ENCODE measurements at regions not wholly inside any gene's neighbourhood (a gene's known extent, or its start where the extent isn't known, plus 50 kb on each side); places are given as distances from the start of the nearest gene placed in this dataset.

- no peak for DNase-seq
Measured at GRCh38 chr22:48874956-48875355, 952.7 kb downstream of the BRD1 start.

GRCh38 chr22:48873191-48873520, 954.5 kb downstream of the BRD1 start:
- no peak for DNase-seq

GRCh38 chr22:48872271-48873190, 955.1 kb downstream of the BRD1 start:
- no peak for DNase-seq

- DNase-seq, result no peak
Measured at GRCh38 chr22:48871176-48871840, 956.4 kb downstream of the BRD1 start.

- DNase-seq, result no peak
Measured at GRCh38 chr22:48870436-48870835, 957.2 kb downstream of the BRD1 start.

- DNase-seq, result no peak
Measured at GRCh38 chr22:48869788-48870187, 957.9 kb downstream of the BRD1 start.

GRCh38 chr22:48869161-48869560, 958.5 kb downstream of the BRD1 start:
- no peak for DNase-seq

GRCh38 chr22:48868554-48868953, 959.1 kb downstream of the BRD1 start:
- DNase-seq, result no peak

- DNase-seq, result no peak
Measured at GRCh38 chr22:48867891-48868290, 959.8 kb downstream of the BRD1 start.

GRCh38 chr22:48866906-48867681, 960.6 kb downstream of the BRD1 start:
- DNase-seq, result no peak

- no peak for DNase-seq
Measured at GRCh38 chr22:48864748-48865147, 962.9 kb downstream of the BRD1 start.

GRCh38 chr22:48863965-48864528, 963.6 kb downstream of the BRD1 start:
- no peak for DNase-seq

- no peak for DNase-seq
Measured at GRCh38 chr22:48860557-48860956, 967.1 kb downstream of the BRD1 start.

- DNase-seq, result no peak
Measured at GRCh38 chr22:48858856-48859255, 968.8 kb downstream of the BRD1 start.

- no peak for DNase-seq
Measured at GRCh38 chr22:48858121-48858520, 969.6 kb downstream of the BRD1 start.

- no peak for DNase-seq
Measured at GRCh38 chr22:48857202-48857805, 970.4 kb downstream of the BRD1 start.

- DNase-seq, result no peak
Measured at GRCh38 chr22:48856308-48856615, 971.4 kb downstream of the BRD1 start.

- DNase-seq, result no peak
Measured at GRCh38 chr22:48855593-48856307, 971.9 kb downstream of the BRD1 start.

GRCh38 chr22:48855013-48855412, 972.7 kb downstream of the BRD1 start:
- no peak for DNase-seq

- no peak for DNase-seq
Measured at GRCh38 chr22:48853627-48854240, 973.9 kb downstream of the BRD1 start.

- DNase-seq, result no peak
Measured at GRCh38 chr22:48851933-48852549, 975.6 kb downstream of the BRD1 start.

All from CD4-positive, alpha-beta T cell treated with Interleukin-21 for 1 hour (primary cell).